ENCODE measurements at regions not wholly inside any gene's neighbourhood (a gene's known extent, or its start where the extent isn't known, plus 50 kb on each side); places are given as distances from the start of the nearest gene placed in this dataset.

- TF ChIP-seq CTCF (IDR thresholded peaks at IDR 0.05): no peak
- no peak for TF ChIP-seq POLR2A (IDR thresholded peaks at IDR 0.05)
Observed at GRCh38 chr1:199742547-199742946, 285.0 kb upstream of the NR5A2 start.
